IPS-20b (cell line): ENCODE measurements at regions not wholly inside any gene's neighbourhood (a gene's known extent, or its start where the extent isn't known, plus 50 kb on each side); places are given as distances from the start of the nearest gene placed in this dataset.
"Not testable (repeated sequence)": the region's sequence is repeated elsewhere in the genome, so short reads cannot be mapped to it uniquely, and the experiment has no call there.

Experiments used
- H3K27ac ChIP-seq: one replicate; pipeline ENCODE4 v1.5.1; 2013; ENCODE audit warnings: low read length
- H3K27me3 ChIP-seq: 2 replicates; pipeline ENCODE4 v1.6.1; 2013; ENCODE audit warnings: mild to moderate bottlenecking, low read length, inconsistent platforms; ENCODE audit not compliant: insufficient read depth
- H3K36me3 ChIP-seq: 2 replicates; pipeline ENCODE4 v1.6.1; 2013; ENCODE audit warnings: low read depth, mild to moderate bottlenecking, inconsistent platforms, low read length, moderate library complexity; ENCODE audit not compliant: insufficient read depth
- H3K4me1 ChIP-seq: 2 replicates; pipeline ENCODE4 v1.6.1; 2013; ENCODE audit warnings: mild to moderate bottlenecking, control low read depth, inconsistent platforms, low read length, moderate library complexity; ENCODE audit not compliant: insufficient read depth
- H3K4me3 ChIP-seq: 2 replicates; pipeline ENCODE4 v1.5.1; 2013; ENCODE audit warnings: mild to moderate bottlenecking, low read length, inconsistent platforms
- H3K9ac ChIP-seq: 2 replicates; pipeline ENCODE4 v1.6.1; 2013; ENCODE audit warnings: low read depth, mild to moderate bottlenecking, inconsistent platforms, low read length, moderate library complexity
- H3K9me3 ChIP-seq: 2 replicates; pipeline ENCODE4 v1.6.1; 2013; ENCODE audit warnings: mild to moderate bottlenecking, low read depth, low read length, inconsistent platforms; ENCODE audit not compliant: insufficient read depth

GRCh38 chr1:38776466-38777065 lies 83.0 kb downstream of the RRAGC start:
- H3K36me3 ChIP-seq, result no peaks in the 10 kb centered on the region
- H3K27me3 ChIP-seq, result no peaks in the 10 kb centered on the region
- H3K4me3 ChIP-seq, result no peak overlapping the region
- no peaks in the 10 kb centered on the region for H3K4me1 ChIP-seq
- no peaks in the 10 kb centered on the region for H3K9me3 ChIP-seq
- no peak overlapping the region for H3K27ac ChIP-seq
- no peak overlapping the region for H3K9ac ChIP-seq

GRCh38 chr1:38775175-38775845 lies 84.3 kb downstream of the RRAGC start:
- Histone ChIP-seq H3K4me3 (no peak overlapping the region), H3K27me3 (no peaks in the 10 kb centered on the region), H3K4me1 (no peaks in the 10 kb centered on the region)

GRCh38 chr1:38773483-38773882 lies 86.1 kb downstream of the RRAGC start:
- no peaks in the 10 kb centered on the region for H3K9me3 ChIP-seq

More at GRCh38 chr1:38775175-38775845, 84.3 kb downstream of the RRAGC start:
- no peak overlapping the region for H3K27ac ChIP-seq
- H3K36me3 ChIP-seq, result no peaks in the 10 kb centered on the region
- no peaks in the 10 kb centered on the region for H3K9me3 ChIP-seq
- H3K9ac ChIP-seq, result no peak overlapping the region

GRCh38 chr1:38772953-38773352 lies 86.6 kb downstream of the RRAGC start:
- Histone ChIP-seq H3K4me3 (no peak overlapping the region), H3K36me3 (no peaks in the 10 kb centered on the region), H3K27me3 (no peaks in the 10 kb centered on the region), H3K27ac (no peak overlapping the region), H3K9ac (no peak overlapping the region), H3K9me3 (no peaks in the 10 kb centered on the region), H3K4me1 (no peaks in the 10 kb centered on the region)

More at GRCh38 chr1:38773483-38773882, 86.1 kb downstream of the RRAGC start:
- H3K27me3 ChIP-seq, result no peaks in the 10 kb centered on the region
- H3K27ac ChIP-seq, result no peak overlapping the region
- no peak overlapping the region for H3K9ac ChIP-seq
- H3K36me3 ChIP-seq, result no peaks in the 10 kb centered on the region
- no peak overlapping the region for H3K4me3 ChIP-seq
- no peaks in the 10 kb centered on the region for H3K4me1 ChIP-seq

- H3K9me3 ChIP-seq, result no peaks in the 10 kb centered on the region
- H3K9ac ChIP-seq, result no peak overlapping the region
- no peak overlapping the region for H3K4me3 ChIP-seq
These were observed 87.5 kb downstream of the RRAGC start for GRCh38 chr1:38772026-38772425.

GRCh38 chr1:38770516-38771173 lies 88.9 kb downstream of the RRAGC start:
- H3K27ac ChIP-seq, H3K36me3 ChIP-seq, H3K27me3 ChIP-seq, H3K4me3 ChIP-seq, H3K9me3 ChIP-seq, H3K9ac ChIP-seq, H3K4me1 ChIP-seq: not testable (repeated sequence)

More at GRCh38 chr1:38772026-38772425, 87.5 kb downstream of the RRAGC start:
- Histone ChIP-seq H3K4me1 (no peaks in the 10 kb centered on the region), H3K36me3 (no peaks in the 10 kb centered on the region), H3K27me3 (no peaks in the 10 kb centered on the region), H3K27ac (no peak overlapping the region)

GRCh38 chr1:38766125-38766524 lies 93.4 kb downstream of the RRAGC start:
- H3K9me3 ChIP-seq, result no peaks in the 10 kb centered on the region
- no peaks in the 10 kb centered on the region for H3K4me1 ChIP-seq
- no peak overlapping the region for H3K9ac ChIP-seq
- no peak overlapping the region for H3K27ac ChIP-seq
- H3K36me3 ChIP-seq, result no peaks in the 10 kb centered on the region
- no peak overlapping the region for H3K4me3 ChIP-seq
- no peaks in the 10 kb centered on the region; the same call in 1 of the 2 replicates for H3K27me3 ChIP-seq

GRCh38 chr1:38763121-38763520 lies 96.5 kb downstream of the RRAGC start:
- H3K9ac ChIP-seq, result no peak overlapping the region
- no peak overlapping the region for H3K27ac ChIP-seq
- H3K27me3 ChIP-seq, result no peaks in the 10 kb centered on the region; the same call in 1 of the 2 replicates
- H3K4me3 ChIP-seq, result no peak overlapping the region
- H3K9me3 ChIP-seq, result no peaks in the 10 kb centered on the region
- no peaks in the 10 kb centered on the region for H3K36me3 ChIP-seq
- no peaks in the 10 kb centered on the region for H3K4me1 ChIP-seq

GRCh38 chr1:38760562-38760961 lies 99.0 kb downstream of the RRAGC start:
- Histone ChIP-seq H3K9me3 (no peaks in the 10 kb centered on the region), H3K27ac (no peak overlapping the region), H3K4me1 (no peaks in the 10 kb centered on the region), H3K36me3 (no peaks in the 10 kb centered on the region), H3K4me3 (no peak overlapping the region), H3K27me3 (no peaks in the 10 kb centered on the region; the same call in 1 of the 2 replicates), H3K9ac (no peak overlapping the region)

- no peaks in the 10 kb centered on the region for H3K4me1 ChIP-seq
- H3K9ac ChIP-seq, result no peak overlapping the region
- no peaks in the 10 kb centered on the region for H3K9me3 ChIP-seq
- H3K4me3 ChIP-seq, result no peak overlapping the region
- no peaks in the 10 kb centered on the region for H3K27me3 ChIP-seq
- no peaks in the 10 kb centered on the region for H3K36me3 ChIP-seq
- no peak overlapping the region for H3K27ac ChIP-seq
These were observed 100.8 kb downstream of the RRAGC start for GRCh38 chr1:38758820-38759219.

GRCh38 chr1:38746941-38747600 lies 112.5 kb downstream of the RRAGC start:
- H3K9ac ChIP-seq, result no peak overlapping the region
- no peaks in the 10 kb centered on the region for H3K9me3 ChIP-seq
- no peaks in the 10 kb centered on the region; the same call in 1 of the 2 replicates for H3K27me3 ChIP-seq
- H3K4me3 ChIP-seq, result no peak overlapping the region
- H3K27ac ChIP-seq, result no peak overlapping the region
- H3K36me3 ChIP-seq, result no peaks in the 10 kb centered on the region
- H3K4me1 ChIP-seq, result peaks cover 7% of the 10 kb centered on the region; the same call in 1 of the 2 replicates
